ENCODE measurements at regions not wholly inside any gene's neighbourhood (a gene's known extent, or its start where the extent isn't known, plus 50 kb on each side); places are given as distances from the start of the nearest gene placed in this dataset.
"Not testable (repeated sequence)": the region's sequence is repeated elsewhere in the genome, so short reads cannot be mapped to it uniquely, and the experiment has no call there.

DNA sequence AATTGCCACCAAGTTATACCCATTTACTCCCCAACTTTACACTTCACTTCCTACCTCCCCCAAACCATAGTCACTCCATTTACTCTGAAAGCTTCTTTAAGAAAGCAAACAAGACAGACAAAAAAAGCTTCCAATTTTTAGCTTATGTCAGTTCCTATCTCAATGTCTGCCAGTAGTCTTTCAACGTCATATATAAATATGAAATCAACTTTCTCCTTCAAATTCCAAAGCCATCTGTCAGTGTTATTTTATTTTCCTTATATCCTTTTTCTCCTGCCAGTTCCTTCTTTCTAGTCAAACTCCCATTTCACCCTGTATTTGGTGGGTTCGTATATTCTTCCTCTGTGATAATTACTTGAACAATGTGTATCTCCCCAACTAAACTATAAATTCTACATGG lies 85.8 kb upstream of the CMC1 start:
- intact Hi-C loops (cut with DNase I; ENCODE audit: low total_unique reads) = no loop called here
- no peak for TF ChIP-seq POLR2A (IDR thresholded peaks at IDR 0.05)
- TF ChIP-seq, protein P1, sequence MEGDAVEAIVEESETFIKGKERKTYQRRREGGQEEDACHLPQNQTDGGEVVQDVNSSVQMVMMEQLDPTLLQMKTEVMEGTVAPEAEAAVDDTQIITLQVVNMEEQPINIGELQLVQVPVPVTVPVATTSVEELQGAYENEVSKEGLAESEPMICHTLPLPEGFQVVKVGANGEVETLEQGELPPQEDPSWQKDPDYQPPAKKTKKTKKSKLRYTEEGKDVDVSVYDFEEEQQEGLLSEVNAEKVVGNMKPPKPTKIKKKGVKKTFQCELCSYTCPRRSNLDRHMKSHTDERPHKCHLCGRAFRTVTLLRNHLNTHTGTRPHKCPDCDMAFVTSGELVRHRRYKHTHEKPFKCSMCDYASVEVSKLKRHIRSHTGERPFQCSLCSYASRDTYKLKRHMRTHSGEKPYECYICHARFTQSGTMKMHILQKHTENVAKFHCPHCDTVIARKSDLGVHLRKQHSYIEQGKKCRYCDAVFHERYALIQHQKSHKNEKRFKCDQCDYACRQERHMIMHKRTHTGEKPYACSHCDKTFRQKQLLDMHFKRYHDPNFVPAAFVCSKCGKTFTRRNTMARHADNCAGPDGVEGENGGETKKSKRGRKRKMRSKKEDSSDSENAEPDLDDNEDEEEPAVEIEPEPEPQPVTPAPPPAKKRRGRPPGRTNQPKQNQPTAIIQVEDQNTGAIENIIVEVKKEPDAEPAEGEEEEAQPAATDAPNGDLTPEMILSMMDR (IDR thresholded peaks at IDR 0.05) = no peak
- no peaks in the 10 kb centered on the region for H3K4me1 ChIP-seq
- H3K27me3 ChIP-seq = no peaks in the 10 kb centered on the region
- DNase-seq = no peak
- H3K27ac ChIP-seq = no peak overlapping the region
- no peaks in the 10 kb centered on the region for H3K36me3 ChIP-seq
- H3K4me3 ChIP-seq = no peak overlapping the region
- H3K9me3 ChIP-seq = peaks cover 0 to 4% of the 10 kb centered on the region in 2 donors

DNA sequence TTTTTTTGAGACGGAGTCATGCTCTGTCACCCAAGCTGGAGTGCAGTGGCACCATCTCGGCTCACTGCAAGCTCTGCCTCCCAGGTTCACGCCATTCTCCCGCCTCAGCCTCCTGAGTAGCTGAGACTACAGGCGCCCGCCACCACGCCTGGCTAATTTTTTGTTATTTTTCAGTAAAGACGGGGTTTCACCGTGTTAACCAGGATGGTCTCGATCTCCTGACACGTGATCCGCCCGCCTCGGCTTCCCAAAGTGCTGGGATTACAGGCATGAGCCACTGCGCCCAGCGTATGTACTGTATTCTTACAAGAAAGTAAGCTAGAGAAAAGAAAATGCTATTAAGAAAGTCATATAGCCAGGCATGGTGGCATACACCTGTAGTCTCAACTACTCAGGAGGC lies 84.8 kb upstream of the CMC1 start:
- H3K27me3 ChIP-seq; H3K4me3 ChIP-seq; H3K27ac ChIP-seq; H3K9me3 ChIP-seq; H3K4me1 ChIP-seq; H3K36me3 ChIP-seq; intact Hi-C loops (cut with DNase I; ENCODE audit: low total_unique reads); DNase-seq: not testable (repeated sequence)

- H3K27me3 ChIP-seq = no peaks in the 10 kb centered on the region
- no peak for TF ChIP-seq POLR2A (IDR thresholded peaks at IDR 0.05)
- TF ChIP-seq, protein P1 (IDR thresholded peaks at IDR 0.05) = no peak
- H3K9me3 ChIP-seq = no peaks in the 10 kb centered on the region
- H3K4me3 ChIP-seq = no peak overlapping the region
- intact Hi-C loops (cut with DNase I; ENCODE audit: low total_unique reads) = no loop called here
- H3K27ac ChIP-seq = no peak overlapping the region
- no peak for DNase-seq
- H3K4me1 ChIP-seq = no peaks in the 10 kb centered on the region
- no peaks in the 10 kb centered on the region for H3K36me3 ChIP-seq
Measured at GRCh38 chr3:28171962-28172361, 69.5 kb upstream of the CMC1 start.

GRCh38 chr3:28172748-28173147 lies 68.7 kb upstream of the CMC1 start:
- intact Hi-C loops (cut with DNase I; ENCODE audit: low total_unique reads) = no loop called here
- Histone ChIP-seq H3K4me1 (no peaks in the 10 kb centered on the region), H3K27ac (no peak overlapping the region), H3K27me3 (no peaks in the 10 kb centered on the region), H3K4me3 (no peak overlapping the region), H3K9me3 (no peaks in the 10 kb centered on the region), H3K36me3 (no peaks in the 10 kb centered on the region)
- no peak for TF ChIP-seq POLR2A (IDR thresholded peaks at IDR 0.05)
- TF ChIP-seq, protein P1 (IDR thresholded peaks at IDR 0.05) = no peak
- no peak for DNase-seq

DNA sequence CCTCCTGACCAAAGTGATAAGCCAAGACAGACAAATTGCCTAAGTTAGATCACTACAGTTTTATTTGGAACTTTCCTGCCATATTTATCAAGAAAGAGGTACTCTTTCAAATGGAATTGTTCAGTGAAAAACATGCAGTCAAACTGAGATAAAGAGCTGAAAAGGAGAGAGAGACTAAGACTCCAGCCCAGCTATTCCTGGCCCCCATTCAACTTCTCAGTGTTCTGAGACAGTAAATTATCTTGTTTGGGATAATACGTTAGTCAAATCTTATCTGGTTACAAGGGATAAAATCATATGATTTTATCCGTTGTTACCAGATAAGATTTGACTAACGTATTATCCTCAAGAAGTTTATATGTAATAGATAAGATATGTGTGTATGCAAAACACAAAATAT lies 67.6 kb upstream of the CMC1 start:
- Histone ChIP-seq H3K27me3 (no peaks in the 10 kb centered on the region), H3K4me3 (no peak overlapping the region), H3K9me3 (no peaks in the 10 kb centered on the region), H3K27ac (no peak overlapping the region), H3K4me1 (no peaks in the 10 kb centered on the region), H3K36me3 (no peaks in the 10 kb centered on the region)
- intact Hi-C loops (cut with DNase I; ENCODE audit: low total_unique reads) = no loop called here
- DNase-seq = peak in 1 of 2 donors; percentile 14
- TF ChIP-seq, protein P1 (IDR thresholded peaks at IDR 0.05) = no peak
- TF ChIP-seq POLR2A (IDR thresholded peaks at IDR 0.05) = no peak

GRCh38 chr3:28186748-28187147 lies 54.7 kb upstream of the CMC1 start:
- Histone ChIP-seq H3K36me3 (no peaks in the 10 kb centered on the region), H3K4me1 (no peaks in the 10 kb centered on the region), H3K27me3 (no peaks in the 10 kb centered on the region), H3K4me3 (no peak overlapping the region), H3K9me3 (no peaks in the 10 kb centered on the region), H3K27ac (no peak overlapping the region)
- intact Hi-C loops (cut with DNase I; ENCODE audit: low total_unique reads) = no loop called here
- DNase-seq = no peak
- TF ChIP-seq, protein P1 (IDR thresholded peaks at IDR 0.05) = no peak
- no peak for TF ChIP-seq POLR2A (IDR thresholded peaks at IDR 0.05)

All from uterus (tissue), 3 donors.